Mesenchymal stem cell (in vitro differentiated cells and primary cell): ENCODE measurements at regions not wholly inside any gene's neighbourhood (a gene's known extent, or its start where the extent isn't known, plus 50 kb on each side); places are given as distances from the start of the nearest gene placed in this dataset.
A peak's percentile ranks its signal among the peaks of the same experiment; 100 is the strongest.
"Not testable (repeated sequence)": the region's sequence is repeated elsewhere in the genome, so short reads cannot be mapped to it uniquely, and the experiment has no call there.

Experiments used
- DNase-seq: peaks from one replicate; pipeline ENCODE4 v3.0.0-alpha.2; 2013
- H2AFZ ChIP-seq: one replicate; pipeline ENCODE4 v1.6.1; 2013; ENCODE audit warnings: low read depth, mild to moderate bottlenecking, control low read depth, inconsistent platforms, low read length, moderate library complexity
- H2AK5ac ChIP-seq: 2 replicates; pipeline ENCODE4 v1.6.1; 2013; ENCODE audit warnings: low read length, moderate library complexity, mild to moderate bottlenecking, inconsistent platforms; ENCODE audit not compliant: severe bottlenecking
- H2BK120ac ChIP-seq: one replicate; pipeline ENCODE4 v1.6.1; 2013; ENCODE audit warnings: low read depth, mild to moderate bottlenecking, inconsistent platforms, low read length, moderate library complexity
- H2BK12ac ChIP-seq, 2 experiments: one replicate each; pipeline ENCODE4 v1.6.1; 2013; ENCODE audit warnings: inconsistent platforms in 2 of 2, low read length in 2 of 2, mild to moderate bottlenecking in 2 of 2, moderate library complexity in 2 of 2, control low read depth in 1 of 2
- H2BK15ac ChIP-seq: one replicate; pipeline ENCODE4 v1.6.1; 2013; ENCODE audit warnings: mild to moderate bottlenecking, low read depth, inconsistent platforms; ENCODE audit not compliant: poor library complexity, severe bottlenecking
- H2BK5ac ChIP-seq: 2 replicates; pipeline ENCODE4 v1.6.1; 2013; ENCODE audit warnings: low read depth, mild to moderate bottlenecking, low read length, control low read depth, inconsistent platforms; ENCODE audit not compliant: poor library complexity, severe bottlenecking
- H3K14ac ChIP-seq, 2 experiments: one replicate each; pipeline ENCODE4 v1.6.1; 2013; ENCODE audit warnings: inconsistent platforms in 2 of 2, low read length in 2 of 2, control low read depth in 1 of 2, mild to moderate bottlenecking in 1 of 2, moderate library complexity in 1 of 2
- H3K18ac ChIP-seq, 2 experiments: one replicate each; pipeline ENCODE4 v1.6.1; 2013; ENCODE audit warnings: inconsistent platforms in 2 of 2, low read length in 2 of 2, control low read depth in 1 of 2, low read depth in 1 of 2, mild to moderate bottlenecking in 1 of 2
- H3K23ac ChIP-seq, 2 experiments: one replicate each; pipeline ENCODE4 v1.6.1; 2013; ENCODE audit warnings: inconsistent platforms in 2 of 2, low read length in 2 of 2, mild to moderate bottlenecking in 2 of 2, moderate library complexity in 2 of 2, control low read depth in 1 of 2
- H3K27ac ChIP-seq: 2 replicates; pipeline ENCODE4 v1.5.1; 2013; ENCODE audit warnings: mild to moderate bottlenecking, moderate library complexity, low read length, control low read depth, inconsistent platforms; ENCODE audit not compliant: poor library complexity, severe bottlenecking
- H3K27me3 ChIP-seq, 2 experiments: 2 replicates each; pipeline versions ENCODE4 v1.6.1 to v1.7.0; 2013; ENCODE audit warnings: low read length in 2 of 2, mild to moderate bottlenecking in 2 of 2, moderate library complexity in 2 of 2, control low read depth in 1 of 2, inconsistent platforms in 1 of 2; ENCODE audit not compliant: control insufficient read depth in 1 of 2, insufficient read depth in 1 of 2
- H3K36me3 ChIP-seq, 2 experiments: 2 replicates each; pipeline versions ENCODE4 v1.6.1 to v1.7.0; 2013; ENCODE audit warnings: low read length in 2 of 2, control low read depth in 1 of 2, inconsistent platforms in 1 of 2, low read depth in 1 of 2, mild to moderate bottlenecking in 1 of 2; ENCODE audit not compliant: insufficient read depth in 2 of 2, control insufficient read depth in 1 of 2
- H3K4ac ChIP-seq, 2 experiments: one replicate each; pipeline ENCODE4 v1.6.1; 2013; ENCODE audit warnings: inconsistent platforms in 2 of 2, low read length in 2 of 2, mild to moderate bottlenecking in 2 of 2, moderate library complexity in 2 of 2, control low read depth in 1 of 2, low read depth in 1 of 2
- H3K4me1 ChIP-seq: 2 replicates; pipeline ENCODE4 v1.6.1; 2013; ENCODE audit warnings: low read depth, low read length, control low read depth; ENCODE audit not compliant: control insufficient read depth, insufficient read depth
- H3K4me2 ChIP-seq: 2 replicates; pipeline ENCODE4 v1.6.1; 2013; ENCODE audit warnings: low read length, mild to moderate bottlenecking, inconsistent platforms; ENCODE audit not compliant: poor library complexity, severe bottlenecking
- H3K4me3 ChIP-seq, 2 experiments: 2 replicates each; pipeline versions ENCODE4 v1.5.1 to v1.7.0; 2013; ENCODE audit warnings: low read length in 2 of 2, mild to moderate bottlenecking in 2 of 2, control low read depth in 1 of 2, low read depth in 1 of 2; ENCODE audit not compliant: insufficient read depth in 1 of 2
- H3K79me1 ChIP-seq: replicated peaks from 2 replicates; pipeline ENCODE4 v1.6.1; 2013; ENCODE audit warnings: mild to moderate bottlenecking, control low read depth, low read length, inconsistent platforms; ENCODE audit not compliant: poor library complexity, severe bottlenecking
- H3K9ac ChIP-seq: 2 replicates; pipeline ENCODE4 v1.7.0; 2013; ENCODE audit warnings: mild to moderate bottlenecking, low read length, moderate library complexity
- H3K9me3 ChIP-seq: 2 replicates; pipeline ENCODE4 v1.7.0; 2013; ENCODE audit warnings: mild to moderate bottlenecking, low read length; ENCODE audit not compliant: control insufficient read depth
- H4K8ac ChIP-seq: one replicate; pipeline ENCODE4 v1.6.1; 2013; ENCODE audit warnings: inconsistent platforms, mild to moderate bottlenecking, low read length, moderate library complexity
- H4K91ac ChIP-seq: one replicate; pipeline ENCODE4 v1.6.1; 2013; ENCODE audit warnings: mild to moderate bottlenecking, low read length, inconsistent platforms
- WGBS: methylation state at CpG from one replicate; pipeline ENCODE4 v1.1.7; 2013; ENCODE audit warnings: mixed read lengths; 5-methylcytosine and 5-hydroxymethylcytosine counted together

DNA sequence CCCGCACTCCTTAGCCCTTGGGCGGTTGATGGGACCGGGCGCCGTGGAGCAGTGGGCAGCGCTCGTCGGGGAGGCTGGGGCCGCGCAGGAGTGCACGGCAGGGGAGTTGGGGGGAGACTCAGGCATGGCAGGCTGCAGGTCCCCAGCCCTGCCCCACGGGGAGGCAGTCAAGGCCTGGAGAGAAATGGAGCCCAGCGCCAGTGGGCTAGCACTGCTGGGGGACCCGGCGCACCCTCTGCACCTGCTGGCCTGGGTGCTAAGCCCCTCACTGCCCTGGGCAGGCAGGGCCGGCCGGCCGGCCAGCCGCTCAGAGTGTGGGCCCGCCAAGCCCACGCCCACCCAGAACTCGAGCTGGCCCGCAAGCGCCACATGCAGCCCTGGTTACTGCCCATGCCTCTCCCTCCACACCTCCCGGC lies 147.2 kb upstream of the PITRM1 start:
- no peak overlapping the region for H2BK120ac ChIP-seq
- H2AK5ac ChIP-seq = no peak overlapping the region
- H3K4ac ChIP-seq = no peak overlapping the region
- 94% methylated on average over 23 of the region's 25 CpGs for WGBS
- H3K4me2 ChIP-seq = no peak overlapping the region
- DNase-seq = no peak
- H3K23ac ChIP-seq = no peak overlapping the region
- H3K27ac ChIP-seq = no peak overlapping the region
- H2AFZ ChIP-seq = no peak overlapping the region
- H2BK5ac ChIP-seq = no peak overlapping the region
- no peaks in the 10 kb centered on the region for H3K36me3 ChIP-seq
- H2BK12ac ChIP-seq = no peak overlapping the region
- H3K18ac ChIP-seq = no peak overlapping the region
- H3K27me3 ChIP-seq = peaks cover 0 to 3% of the 10 kb centered on the region in 2 experiments
- H2BK15ac ChIP-seq = no peak overlapping the region
- H3K9me3 ChIP-seq = no peaks in the 10 kb centered on the region
- no peak overlapping the region for H3K9ac ChIP-seq
- H3K14ac ChIP-seq = no peak overlapping the region
- H3K4me3 ChIP-seq = no peak overlapping the region
- no peak overlapping the region for H4K91ac ChIP-seq
- H3K4me1 ChIP-seq = no peaks in the 10 kb centered on the region
- no peak overlapping the region for H4K8ac ChIP-seq
- no peaks in the 10 kb centered on the region for H3K79me1 ChIP-seq

DNA sequence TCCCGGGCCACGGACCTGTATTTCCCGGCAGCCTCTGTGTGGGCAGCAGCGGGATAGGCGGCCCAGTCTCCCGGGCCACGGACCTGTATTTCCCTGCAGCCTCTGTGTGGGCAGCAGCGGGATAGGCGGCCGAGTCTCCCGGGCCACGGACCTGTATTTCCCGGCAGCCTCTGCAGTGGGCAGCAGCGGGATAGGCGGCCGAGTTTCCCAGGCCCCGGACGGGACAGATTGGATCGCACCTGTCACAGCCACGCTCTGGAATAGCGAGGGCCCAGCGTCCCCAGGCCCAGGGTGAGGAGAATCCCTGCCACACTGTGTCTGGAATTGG lies 145.9 kb upstream of the PITRM1 start:
- H3K79me1 ChIP-seq, H3K27me3 ChIP-seq, H2AK5ac ChIP-seq, H3K9ac ChIP-seq, H3K9me3 ChIP-seq, H3K23ac ChIP-seq, H2BK15ac ChIP-seq, H2BK5ac ChIP-seq, H3K4me1 ChIP-seq, H3K4me3 ChIP-seq, H3K4ac ChIP-seq, H2BK12ac ChIP-seq, DNase-seq, H2AFZ ChIP-seq, H3K36me3 ChIP-seq, H3K27ac ChIP-seq, H3K14ac ChIP-seq, H4K8ac ChIP-seq, H3K4me2 ChIP-seq, H3K18ac ChIP-seq, H4K91ac ChIP-seq, H2BK120ac ChIP-seq: not testable (repeated sequence)
- WGBS = 95% methylated on average over 22 of the region's 22 CpGs

DNA sequence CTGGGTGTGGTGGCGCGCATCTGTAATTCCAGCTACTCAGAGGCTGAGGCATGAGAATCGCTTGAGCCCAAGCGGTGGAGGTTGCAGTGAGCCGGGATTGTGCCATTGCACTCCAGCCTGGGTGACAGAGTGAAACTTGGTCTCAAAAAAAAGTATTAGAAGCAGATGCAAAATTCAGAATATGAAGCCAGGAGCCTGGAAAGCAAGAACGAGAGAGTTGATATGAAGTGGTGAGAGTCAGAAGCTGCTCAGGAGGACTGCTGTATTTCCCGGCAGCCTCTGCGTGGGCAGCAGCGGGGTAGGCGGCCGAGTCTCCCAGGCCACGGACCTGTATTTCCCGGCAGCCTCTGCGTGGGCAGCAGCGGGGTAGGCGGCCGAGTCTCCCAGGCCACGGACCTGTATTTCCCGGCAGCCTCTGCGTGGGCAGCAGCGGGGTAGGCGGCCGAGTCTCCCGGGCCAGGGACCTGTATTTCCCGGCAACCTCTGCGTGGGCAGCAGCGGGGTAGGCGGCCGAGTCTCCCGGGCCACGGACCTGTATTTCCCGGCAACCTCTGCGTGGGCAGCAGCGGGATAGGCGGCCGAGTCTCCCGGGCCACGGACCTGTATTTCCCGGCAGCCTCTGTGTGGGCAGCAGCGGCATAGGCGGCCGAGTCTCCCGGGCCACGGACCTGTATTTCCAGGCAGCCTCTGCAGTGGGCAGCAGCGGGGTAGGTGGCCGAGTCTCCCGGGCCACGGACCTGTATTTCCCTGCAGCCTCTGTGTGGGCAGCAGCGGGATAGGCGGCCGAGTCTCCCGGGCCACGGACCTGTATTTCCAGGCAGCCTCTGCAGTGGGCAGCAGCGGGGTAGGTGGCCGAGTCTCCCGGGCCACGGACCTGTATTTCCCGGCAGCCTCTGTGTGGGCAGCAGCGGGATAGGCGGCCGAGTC lies 145.2 kb upstream of the PITRM1 start:
- not testable (repeated sequence) for H2BK12ac ChIP-seq, H2BK15ac ChIP-seq, H3K4me1 ChIP-seq, H3K14ac ChIP-seq, H3K36me3 ChIP-seq, H3K4me2 ChIP-seq, H4K91ac ChIP-seq, H3K18ac ChIP-seq, H4K8ac ChIP-seq, H3K9me3 ChIP-seq, DNase-seq, H3K9ac ChIP-seq, H2AK5ac ChIP-seq, H2BK120ac ChIP-seq, H3K27me3 ChIP-seq, H3K4ac ChIP-seq, H3K23ac ChIP-seq, H3K4me3 ChIP-seq, H3K79me1 ChIP-seq, H2BK5ac ChIP-seq, H2AFZ ChIP-seq, H3K27ac ChIP-seq
- 99% methylated on average over 25 of the region's 61 CpGs for WGBS

GRCh38 chr10:3314445-3315085 lies 142.0 kb upstream of the PITRM1 start:
- H2BK120ac ChIP-seq, H2AK5ac ChIP-seq, H3K9me3 ChIP-seq, H4K91ac ChIP-seq, H3K4ac ChIP-seq, H2BK15ac ChIP-seq, H2AFZ ChIP-seq, H3K27ac ChIP-seq, H3K23ac ChIP-seq, H4K8ac ChIP-seq, H3K4me3 ChIP-seq, H3K9ac ChIP-seq, H3K4me2 ChIP-seq, DNase-seq, H2BK5ac ChIP-seq, H3K4me1 ChIP-seq, H3K36me3 ChIP-seq, H3K79me1 ChIP-seq: not testable (repeated sequence)
- peak overlapping the region in 1 of 2 experiments; percentile 71 for H2BK12ac ChIP-seq
- WGBS = 85% methylated on average over 5 of the region's 5 CpGs
- peaks cover 0 to 13% of the 10 kb centered on the region in 2 experiments for H3K27me3 ChIP-seq
- peak overlapping the region in 1 of 2 experiments; percentile 92 for H3K14ac ChIP-seq
- peak overlapping the region in 1 of 2 experiments; percentile 43 for H3K18ac ChIP-seq
